ENCODE measurements at regions not wholly inside any gene's neighbourhood (a gene's known extent, or its start where the extent isn't known, plus 50 kb on each side); places are given as distances from the start of the nearest gene placed in this dataset.

DNA sequence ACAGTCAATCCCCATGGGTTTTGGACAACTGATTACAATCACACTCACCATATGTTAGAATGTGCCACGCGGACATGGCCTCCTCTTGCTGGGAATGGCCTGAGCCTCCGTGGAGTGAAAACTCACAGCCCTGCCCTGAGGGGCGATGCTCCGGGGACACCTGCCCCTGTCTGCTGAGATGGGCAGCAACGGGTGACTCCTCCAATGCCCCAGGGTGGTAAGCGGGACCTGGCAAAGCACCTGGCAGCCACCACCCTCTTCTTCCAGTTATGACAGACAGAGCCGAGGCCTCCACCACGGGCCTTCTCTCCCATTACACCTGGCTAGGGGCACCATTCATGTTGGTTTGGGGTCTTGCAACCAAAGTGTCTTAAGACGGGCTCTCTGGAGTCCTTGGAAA, 94.9 kb upstream of the COL5A1 start:
- Histone ChIP-seq H2BK120ac (replicated peaks; ENCODE audit: low read depth, low read length) (no peak overlapping the region), H3K4me1 (replicated peaks in 1 of 4; ENCODE audit: control insufficient read depth in 3 of 4, insufficient read depth in 4 of 4, low read length in 3 of 4) (peaks cover 3 to 8% (median 5%) of the 10 kb centered on the region in 4 experiments; a peak in 4 of 7 replicates), H3K9ac (replicated peaks in 1 of 4; ENCODE audit: extremely low read depth in 1 of 4, low read depth in 3 of 4, low read length in 3 of 4) (no peak overlapping the region), H3K14ac (ENCODE audit: insufficient read length) (no peak overlapping the region), H2AK5ac (ENCODE audit: low read depth, low read length) (no peak overlapping the region), H4K5ac (ENCODE audit: insufficient read length, low read depth, low read length) (no peak overlapping the region), H3K36me3 (ENCODE audit: control insufficient read depth in 2 of 4, insufficient read depth in 4 of 4, low read length in 3 of 4) (no peaks in the 10 kb centered on the region), H3K23me2 (ENCODE audit: low read depth, low read length) (no peaks in the 10 kb centered on the region), H2BK15ac (ENCODE audit: low read length) (no peak overlapping the region), H3K4me3 (ENCODE audit: extremely low read depth in 1 of 4, insufficient read depth in 2 of 4, low read depth in 3 of 4, low read length in 4 of 4) (no peak overlapping the region), H3K9me3 (ENCODE audit: insufficient read depth in 2 of 2, low read depth in 1 of 2, low read length in 1 of 2) (no peaks in the 10 kb centered on the region), H3K27me3 (replicated peaks in 1 of 4; ENCODE audit: control insufficient read depth in 3 of 4, extremely low read depth in 1 of 4, insufficient read depth in 3 of 4, low read length in 3 of 4) (no peaks in the 10 kb centered on the region), H3K18ac (ENCODE audit: extremely low read depth, low read length) (no peak overlapping the region), H4K91ac (replicated peaks; ENCODE audit: insufficient read length, low read length) (no peak overlapping the region), H3K4me2 (ENCODE audit: insufficient read depth in 1 of 2, low read depth in 2 of 2, low read length in 2 of 2) (no peak overlapping the region), H2BK20ac (ENCODE audit: low read length) (no peak overlapping the region), H2AFZ (ENCODE audit: low read length) (no peak overlapping the region), H3K56ac (replicated peaks; ENCODE audit: insufficient read length, low read depth, low read length) (no peak overlapping the region), H3K27ac (ENCODE audit: low read depth, low read length) (no peak overlapping the region), H3K4ac (replicated peaks; ENCODE audit: insufficient read length, low read depth, low read length) (no peak overlapping the region), H4K20me1 (replicated peaks in 1 of 2; ENCODE audit: control insufficient read depth in 1 of 2, insufficient read depth in 2 of 2, low read length in 2 of 2) (no peaks in the 10 kb centered on the region), H3K79me2 (ENCODE audit: control insufficient read depth in 1 of 2, insufficient read depth in 2 of 2, low read length in 2 of 2) (no peaks in the 10 kb centered on the region), H3K23ac (ENCODE audit: insufficient read length) (no peak overlapping the region), H2BK5ac (ENCODE audit: low read depth, low read length) (no peak overlapping the region), H3K79me1 (ENCODE audit: low read depth, low read length) (no peaks in the 10 kb centered on the region), H4K8ac (ENCODE audit: extremely low read depth, insufficient read depth, low read length) (no peak overlapping the region), H2BK12ac (ENCODE audit: low read depth, low read length) (no peak overlapping the region)
- DNase-seq (ENCODE audit: low read depth in 1 of 2, low spot score in 2 of 2) (no peak), FAIRE-seq (no peak)
- ChIA-PET CTCF (ENCODE audit: partially characterized antibody) (interaction anchor here (1.3 to 1.9 kb wide), 2 partner anchors 11 to 234 kb away, joined by 3 to 5 read pairs; no protein-coding TSS in a partner anchor), POLR2A (ENCODE audit: partially characterized antibody) (no interaction called here)
- TF ChIP-seq TCF12 (IDR thresholded peaks at IDR 0.05; ENCODE audit: low read depth, low read length) (no peak), SIN3A (conservative IDR thresholded peaks at IDR 0.05 in 1 of 2, IDR thresholded peaks at IDR 0.05 in 1 of 2; ENCODE audit: low read depth in 1 of 2, low read length in 2 of 2) (no peak), BCL11A (IDR thresholded peaks at IDR 0.05; ENCODE audit: low read depth in 2 of 2, low read length in 2 of 2) (no peak), CEBPB (IDR thresholded peaks at IDR 0.05; ENCODE audit: low read depth, low read length) (no peak)
- 85% methylated on average over 10 of the region's 10 CpGs; no CpG with 5 or more reads in 1 of the 2 experiments for WGBS, 2 experiments (ENCODE audit: extremely low coverage in 1 of 2, insufficient coverage in 1 of 2, insufficient read length in 1 of 2, insufficient replicate concordance in 2 of 2, low coverage in 1 of 2, low lambda C conversion rate in 2 of 2, missing lambda C conversion rate in 1 of 2)
